SJSA1 (cell line): ENCODE measurements at regions not wholly inside any gene's neighbourhood (a gene's known extent, or its start where the extent isn't known, plus 50 kb on each side); places are given as distances from the start of the nearest gene placed in this dataset.
A peak's percentile ranks its signal among the peaks of the same experiment; 100 is the strongest.
"Not testable (repeated sequence)": the region's sequence is repeated elsewhere in the genome, so short reads cannot be mapped to it uniquely, and the experiment has no call there.

Experiments used
- DNase-seq, 2 experiments: peaks; one replicate each; pipeline ENCODE4 v3.0.0-alpha.2; 2015 to 2020; ENCODE audit warnings: low spot score in 2 of 2, low read depth in 1 of 2
- H3K27ac ChIP-seq: fragments of 250-450 bp; sonication (Bioruptor Pico); 2 replicates; pipeline ENCODE4 v1.5.1; 2020; ENCODE audit warnings: mild to moderate bottlenecking, moderate library complexity
- H3K27me3 ChIP-seq: fragments of 250-450 bp; sonication (Bioruptor Pico); replicated peaks from 2 replicates; pipeline ENCODE4 v1.5.1; 2020; ENCODE audit warnings: mild to moderate bottlenecking, moderate library complexity
- H3K36me3 ChIP-seq: fragments of 250-450 bp; sonication (Bioruptor Pico); 2 replicates; pipeline ENCODE4 v1.5.1; 2020; ENCODE audit warnings: mild to moderate bottlenecking
- H3K4me1 ChIP-seq: fragments of 250-450 bp; sonication (Bioruptor Pico); replicated peaks from 2 replicates; pipeline ENCODE4 v1.6.1; 2021; ENCODE audit warnings: mild to moderate bottlenecking
- H3K4me3 ChIP-seq: fragments of 250-450 bp; sonication (Bioruptor Pico); 2 replicates; pipeline ENCODE4 v1.5.1; 2020; ENCODE audit warnings: mild to moderate bottlenecking
- H3K9me3 ChIP-seq: fragments of 250-450 bp; sonication (Bioruptor Pico); replicated peaks from 2 replicates; pipeline ENCODE4 v1.5.1; 2020; ENCODE audit warnings: mild to moderate bottlenecking

DNA sequence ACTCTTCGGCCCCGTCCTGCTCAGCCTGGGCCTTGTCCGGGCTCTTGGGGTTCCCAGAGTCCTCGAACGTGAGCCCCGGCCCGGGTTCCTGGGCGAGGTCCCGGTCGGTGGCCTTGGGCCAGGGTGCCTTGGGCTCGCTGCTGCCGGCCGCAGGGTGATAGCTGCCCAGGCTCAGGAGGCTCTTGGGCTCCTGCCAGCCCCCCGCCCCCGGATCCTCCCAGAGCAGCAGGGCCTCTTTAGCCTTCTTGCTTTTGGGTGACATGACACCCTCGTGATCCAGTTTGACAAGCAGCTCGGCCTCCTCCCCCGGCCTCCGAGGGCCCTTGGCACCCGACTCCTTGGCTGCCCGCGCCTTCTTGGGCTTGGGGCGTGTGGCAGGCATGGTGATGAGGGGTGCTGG lies 425.7 kb upstream of the ZNF722 start:
- not testable (repeated sequence) for H3K9me3 ChIP-seq, H3K4me1 ChIP-seq

GRCh38 chr7:63573412-63573811 lies 425.2 kb upstream of the ZNF722 start:
- H3K27me3 ChIP-seq, H3K9me3 ChIP-seq, H3K4me1 ChIP-seq, H3K4me3 ChIP-seq, H3K27ac ChIP-seq, DNase-seq, H3K36me3 ChIP-seq: not testable (repeated sequence)

More for the DNA sequence above, 425.7 kb upstream of the ZNF722 start:
- not testable (repeated sequence) for H3K4me3 ChIP-seq, H3K27ac ChIP-seq, H3K36me3 ChIP-seq, H3K27me3 ChIP-seq, DNase-seq

- H3K4me1 ChIP-seq, H3K27ac ChIP-seq, H3K27me3 ChIP-seq, DNase-seq, H3K9me3 ChIP-seq, H3K4me3 ChIP-seq, H3K36me3 ChIP-seq: not testable (repeated sequence)
Observed at GRCh38 chr7:63576421-63576820, 422.2 kb upstream of the ZNF722 start.

GRCh38 chr7:63577066-63577465 lies 421.6 kb upstream of the ZNF722 start:
- H3K9me3 ChIP-seq, H3K4me3 ChIP-seq, DNase-seq, H3K27me3 ChIP-seq, H3K36me3 ChIP-seq, H3K27ac ChIP-seq, H3K4me1 ChIP-seq: not testable (repeated sequence)

DNA sequence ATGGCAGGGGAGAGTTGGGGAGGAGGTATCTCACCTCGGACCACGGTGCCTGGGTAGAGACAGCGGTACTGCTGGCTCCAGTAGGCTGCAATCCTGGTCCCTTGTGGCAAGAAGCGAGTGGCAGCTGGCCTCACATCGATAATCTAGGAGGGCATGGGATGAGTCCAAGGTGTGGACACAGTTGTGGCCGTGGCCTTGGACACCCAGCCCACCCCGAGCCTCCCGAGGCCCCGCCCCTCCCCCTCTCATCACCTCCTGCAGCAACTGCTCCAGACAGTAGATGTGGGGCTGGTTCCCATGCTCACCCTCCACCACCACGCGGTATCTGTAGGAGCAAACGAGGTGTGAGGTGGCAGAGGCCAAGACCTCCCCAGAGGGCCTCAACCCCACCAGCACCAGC lies 418.6 kb upstream of the ZNF722 start:
- peak in 1 of 2 experiments; percentile 41 for DNase-seq
- H3K4me1 ChIP-seq, H3K27me3 ChIP-seq, H3K36me3 ChIP-seq, H3K9me3 ChIP-seq, H3K4me3 ChIP-seq, H3K27ac ChIP-seq: not testable (repeated sequence)

DNA sequence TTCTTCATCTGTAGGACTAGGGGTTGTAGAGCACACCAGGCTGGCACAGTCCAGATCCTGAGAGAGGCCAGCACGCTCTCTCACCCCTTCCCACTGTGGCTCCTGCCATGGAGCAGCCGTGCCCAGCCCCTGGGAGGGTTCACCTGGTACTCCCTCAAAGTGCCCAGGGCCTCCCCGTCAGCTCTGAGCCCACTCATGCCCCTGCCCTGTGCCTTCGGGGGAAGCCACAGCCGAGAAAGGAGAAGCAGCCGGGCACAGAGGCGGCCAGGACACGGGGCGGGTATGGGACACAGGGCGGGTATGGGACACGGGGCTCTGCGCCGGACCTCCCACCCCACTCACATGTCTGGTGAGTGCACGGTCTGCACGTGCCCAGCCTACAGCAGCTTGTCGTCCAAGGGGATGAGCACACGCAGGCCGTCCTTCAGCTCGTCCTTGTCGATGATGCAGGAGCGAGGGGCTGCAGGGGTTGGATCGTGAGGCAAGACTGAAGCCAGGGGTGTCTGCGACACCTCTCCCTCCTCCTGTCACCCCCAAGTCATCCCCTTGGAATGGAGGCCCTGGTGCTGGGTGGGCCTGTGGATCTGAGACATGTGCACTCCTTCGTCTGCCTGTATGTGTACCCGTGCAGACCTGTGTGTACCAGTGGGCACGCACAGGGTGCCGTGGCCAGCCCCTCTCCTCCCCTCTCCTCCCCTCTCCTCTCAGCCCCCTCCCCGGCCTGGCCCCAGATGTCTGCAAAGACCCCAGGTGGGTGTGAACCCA lies 417.9 kb upstream of the ZNF722 start:
- not testable (repeated sequence) for H3K4me1 ChIP-seq, H3K27me3 ChIP-seq, H3K4me3 ChIP-seq, H3K36me3 ChIP-seq, H3K27ac ChIP-seq, H3K9me3 ChIP-seq
- peak in 1 of 2 experiments; percentile 39 for DNase-seq

DNA sequence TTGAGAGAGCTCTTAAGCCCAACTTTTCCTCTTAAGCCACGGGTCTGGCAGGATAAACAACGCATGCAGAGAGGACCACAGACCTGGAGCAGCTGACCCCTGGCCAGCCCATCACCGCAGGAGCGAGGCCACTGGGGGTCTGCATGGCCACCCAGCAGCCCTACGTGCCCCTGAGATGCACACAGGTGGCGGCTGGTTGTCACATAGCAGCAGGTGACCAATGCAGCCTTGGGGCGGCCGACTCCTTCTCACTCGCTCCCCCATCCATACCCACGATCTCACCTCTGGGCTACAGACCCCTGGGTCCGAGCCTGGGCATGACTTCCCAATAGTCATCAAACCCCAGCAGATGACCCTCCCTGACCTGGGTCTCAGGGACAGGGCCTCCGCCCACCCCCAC lies 415.9 kb upstream of the ZNF722 start:
- peak in 1 of 2 experiments; percentile 35 for DNase-seq
- H3K27me3 ChIP-seq, H3K4me1 ChIP-seq, H3K36me3 ChIP-seq, H3K4me3 ChIP-seq, H3K27ac ChIP-seq, H3K9me3 ChIP-seq: not testable (repeated sequence)

DNA sequence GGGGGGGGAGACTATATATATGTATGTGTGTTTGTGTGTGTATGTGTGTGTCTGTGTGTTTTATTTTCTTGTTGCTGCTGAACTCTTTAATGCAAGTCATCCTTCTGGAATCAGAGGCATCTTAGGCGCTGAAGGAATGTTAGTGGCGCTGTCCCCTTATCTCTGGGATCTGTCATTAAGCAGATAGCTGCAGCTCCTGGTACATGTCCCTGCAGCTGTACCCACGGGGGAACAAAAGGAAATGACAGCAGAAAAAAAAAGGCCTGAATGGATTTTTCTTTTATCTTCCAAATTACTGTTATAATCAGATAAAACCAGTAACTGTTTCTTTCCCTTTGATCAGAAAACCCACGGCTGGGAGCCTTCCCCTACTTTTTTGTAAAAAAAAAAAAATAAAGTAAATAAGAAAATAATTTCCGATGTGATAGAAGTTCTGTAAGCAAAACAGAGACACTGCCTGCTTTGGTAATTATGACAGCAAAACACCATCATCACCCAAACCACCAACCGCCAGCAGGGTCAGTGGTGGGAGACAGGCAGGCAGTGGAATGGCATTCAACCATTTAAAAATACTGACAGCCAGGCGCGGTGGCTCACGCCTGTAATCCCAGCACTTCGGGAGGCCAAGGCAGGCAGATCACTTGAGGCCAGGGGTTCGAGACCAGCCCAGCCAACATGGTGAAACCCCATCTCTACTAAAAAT lies 411.3 kb upstream of the ZNF722 start:
- H3K27ac ChIP-seq, DNase-seq, H3K27me3 ChIP-seq, H3K9me3 ChIP-seq, H3K36me3 ChIP-seq, H3K4me3 ChIP-seq, H3K4me1 ChIP-seq: not testable (repeated sequence)

DNA sequence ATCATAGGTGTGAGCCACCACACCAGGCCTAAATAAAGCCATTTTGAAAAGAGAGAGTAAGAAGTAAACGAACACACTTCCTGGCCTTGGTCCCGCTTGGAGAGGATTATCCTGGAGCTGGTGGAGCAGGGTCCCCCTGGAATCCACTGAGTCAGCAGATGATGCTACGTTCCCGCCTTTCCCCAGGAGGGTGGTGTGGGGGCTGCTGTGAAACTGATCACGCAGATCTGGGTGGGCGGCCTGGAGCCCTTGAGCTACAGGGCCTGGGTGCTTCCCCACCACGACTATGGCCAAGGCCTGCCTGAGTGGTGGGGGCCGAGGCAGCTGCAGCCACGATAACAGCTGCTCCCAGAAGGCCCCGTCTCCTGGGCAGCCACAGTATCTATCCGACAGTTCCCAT lies 407.4 kb upstream of the ZNF722 start:
- H3K27ac ChIP-seq, H3K9me3 ChIP-seq, H3K4me3 ChIP-seq, H3K4me1 ChIP-seq, H3K27me3 ChIP-seq, H3K36me3 ChIP-seq: not testable (repeated sequence)
- DNase-seq, result peak in 1 of 2 experiments; percentile 22

- not testable (repeated sequence) for H3K4me3 ChIP-seq, H3K27me3 ChIP-seq, DNase-seq, H3K9me3 ChIP-seq, H3K36me3 ChIP-seq, H3K4me1 ChIP-seq, H3K27ac ChIP-seq
Observed at GRCh38 chr7:63603812-63604211, 394.8 kb upstream of the ZNF722 start.

DNA sequence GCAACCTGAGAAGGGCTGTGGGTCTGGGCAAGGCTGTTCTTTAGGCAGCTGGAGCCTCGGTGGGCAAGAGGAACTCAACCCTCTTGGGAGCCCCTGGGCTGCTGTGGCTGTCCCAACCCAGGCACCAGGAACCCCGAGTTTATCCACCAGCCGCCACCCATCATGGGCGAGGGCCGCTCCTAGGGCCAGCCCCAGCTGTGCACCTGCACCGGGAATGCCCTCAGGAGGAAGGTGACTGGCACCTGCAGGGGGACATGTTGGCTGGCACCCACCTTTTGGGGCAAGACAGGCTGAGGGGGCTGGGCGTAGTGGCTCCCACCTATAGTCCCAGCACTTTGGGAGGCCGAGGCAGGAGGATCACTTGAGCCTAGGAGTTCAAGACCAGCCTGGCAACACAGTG lies 393.8 kb upstream of the ZNF722 start:
- H3K9me3 ChIP-seq, H3K27me3 ChIP-seq, H3K4me3 ChIP-seq, H3K36me3 ChIP-seq, H3K4me1 ChIP-seq, H3K27ac ChIP-seq: not testable (repeated sequence)
- DNase-seq, result peak in 1 of 2 experiments; percentile 28

GRCh38 chr7:63617595-63617994 lies 381.1 kb upstream of the ZNF722 start:
- not testable (repeated sequence) for DNase-seq, H3K4me3 ChIP-seq, H3K27me3 ChIP-seq, H3K27ac ChIP-seq, H3K9me3 ChIP-seq, H3K4me1 ChIP-seq, H3K36me3 ChIP-seq

GRCh38 chr7:63620169-63620735 lies 378.4 kb upstream of the ZNF722 start:
- not testable (repeated sequence) for H3K27ac ChIP-seq, DNase-seq, H3K9me3 ChIP-seq, H3K4me3 ChIP-seq, H3K36me3 ChIP-seq, H3K27me3 ChIP-seq, H3K4me1 ChIP-seq

DNA sequence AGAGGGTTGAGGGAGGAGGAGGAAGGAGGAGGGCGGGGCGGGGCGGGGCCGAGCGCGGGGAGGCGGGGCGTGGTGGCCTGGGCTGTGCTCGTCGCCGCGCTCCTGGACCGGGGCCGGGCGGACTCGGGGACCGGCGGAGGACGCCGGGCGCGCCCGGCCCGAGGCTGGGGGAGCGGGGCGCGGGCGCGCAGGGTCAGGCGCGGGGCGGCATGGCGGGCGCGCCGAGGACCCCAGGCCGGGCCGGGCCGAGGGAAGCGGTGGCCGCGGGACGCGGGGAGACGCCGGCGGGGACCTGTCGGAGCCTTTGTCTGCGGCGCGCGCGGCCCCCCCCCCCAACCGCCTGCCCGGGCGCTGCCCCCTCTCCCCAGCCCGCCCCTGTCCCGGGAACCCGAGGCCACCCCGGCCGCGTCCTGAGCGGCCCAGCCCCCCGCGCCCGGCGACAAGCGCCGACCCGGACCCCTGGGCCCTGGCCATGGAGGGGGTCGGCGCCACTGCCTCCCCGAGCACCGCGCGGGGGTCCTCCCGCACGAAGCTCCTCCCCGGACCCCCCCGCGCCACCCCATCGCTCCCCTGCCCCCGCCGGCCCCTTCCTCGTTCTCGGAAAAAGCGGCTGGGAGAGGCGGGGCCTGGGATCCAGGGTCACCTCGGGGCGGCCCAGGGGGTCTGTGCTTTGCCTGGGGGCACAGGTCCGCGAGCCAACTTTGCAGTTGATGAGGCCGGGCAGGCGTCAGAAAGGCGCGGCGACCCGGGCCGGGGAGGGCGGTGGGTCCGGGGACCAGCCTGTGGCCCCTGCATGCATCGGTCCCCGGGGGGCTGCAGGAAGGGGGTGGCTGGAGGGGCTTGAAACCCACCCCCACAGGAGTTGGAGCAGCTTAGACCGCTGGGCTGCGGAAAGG lies 370.8 kb upstream of the ZNF722 start:
- H3K4me3 ChIP-seq, H3K27me3 ChIP-seq, DNase-seq, H3K4me1 ChIP-seq, H3K27ac ChIP-seq, H3K36me3 ChIP-seq, H3K9me3 ChIP-seq: not testable (repeated sequence)
